DOHH2 (cell line): ENCODE measurements at regions not wholly inside any gene's neighbourhood (a gene's known extent, or its start where the extent isn't known, plus 50 kb on each side); places are given as distances from the start of the nearest gene placed in this dataset.

ENCODE experiments used
- H3F3A ChIP-seq: fragments of 200-600 bp; sonication (generic), shearing (Covaris generic); 2 replicates; pipeline ENCODE4 v1.6.0; 2016; ENCODE audit warnings: antibody characterized with exemption, mild to moderate bottlenecking; ENCODE audit not compliant: control insufficient read depth, insufficient read depth
- H3K27ac ChIP-seq: fragments of 200-600 bp; sonication (generic); 2 replicates; pipeline ENCODE4 v1.5.1; 2014; ENCODE audit warnings: low read depth, mild to moderate bottlenecking, low read length, moderate library complexity
- H3K27me3 ChIP-seq: fragments of 200-600 bp; sonication (generic); 2 replicates; pipeline ENCODE4 v1.6.1; 2014; ENCODE audit warnings: mild to moderate bottlenecking, low read length, mixed read lengths; ENCODE audit not compliant: control insufficient read depth
- H3K36me3 ChIP-seq: fragments of 200-600 bp; sonication (generic); 2 replicates; pipeline ENCODE4 v1.6.1; 2014; ENCODE audit warnings: mild to moderate bottlenecking, low read length, moderate library complexity, mixed read lengths; ENCODE audit not compliant: control insufficient read depth
- H3K4me1 ChIP-seq: fragments of 200-600 bp; sonication (generic); 2 replicates; pipeline ENCODE4 v1.6.1; 2014; ENCODE audit warnings: mild to moderate bottlenecking, low read length, mixed read lengths; ENCODE audit not compliant: control insufficient read depth
- H3K4me2 ChIP-seq: fragments of 200-600 bp; sonication (generic); 2 replicates; pipeline ENCODE4 v1.6.0; 2014; ENCODE audit warnings: mild to moderate bottlenecking, low read length, moderate library complexity
- H3K4me3 ChIP-seq: fragments of 200-600 bp; sonication (generic); 2 replicates; pipeline ENCODE4 v1.5.1; 2014; ENCODE audit warnings: mild to moderate bottlenecking, low read length, mixed read lengths
- H3K79me2 ChIP-seq: fragments of 200-600 bp; sonication (generic); 2 replicates; pipeline ENCODE4 v1.6.1; 2014; ENCODE audit warnings: mild to moderate bottlenecking, low read length, mixed read lengths; ENCODE audit not compliant: control insufficient read depth
- H3K9me2 ChIP-seq: fragments of 200-600 bp; sonication (generic); replicated peaks from 2 replicates; pipeline ENCODE4 v1.6.1; 2014; ENCODE audit warnings: mild to moderate bottlenecking, low read length, mixed read lengths; ENCODE audit not compliant: control insufficient read depth
- H3K9me3 ChIP-seq: fragments of 200-600 bp; sonication (generic); 2 replicates; pipeline ENCODE4 v1.6.1; 2014; ENCODE audit warnings: antibody characterized with exemption, low read length, mixed read lengths; ENCODE audit not compliant: control insufficient read depth, insufficient read depth
- H4K20me1 ChIP-seq: fragments of 200-600 bp; sonication (generic); 2 replicates; pipeline ENCODE4 v1.6.0; 2014; ENCODE audit warnings: low read depth, mild to moderate bottlenecking, antibody characterized with exemption, low read length, moderate library complexity; ENCODE audit not compliant: control insufficient read depth, insufficient read depth
- EZH2phosphoT487 ChIP-seq: fragments of 200-600 bp; sonication (generic); IDR thresholded peaks from 2 replicates; pipeline ENCODE4 v1.6.1; 2017; ENCODE audit warnings: borderline replicate concordance, mild to moderate bottlenecking, antibody characterized with exemption, low read length, moderate library complexity, mixed read lengths
- TF ChIP-seq, protein P1 (sequence below): fragments of 200-600 bp; sonication (generic); IDR thresholded peaks from one replicate; pipeline ENCODE4 v1.5.1; 2014; ENCODE audit warnings: antibody characterized with exemption, mild to moderate bottlenecking, low read depth, low read length; ENCODE audit not compliant: poor library complexity, severe bottlenecking

DNA sequence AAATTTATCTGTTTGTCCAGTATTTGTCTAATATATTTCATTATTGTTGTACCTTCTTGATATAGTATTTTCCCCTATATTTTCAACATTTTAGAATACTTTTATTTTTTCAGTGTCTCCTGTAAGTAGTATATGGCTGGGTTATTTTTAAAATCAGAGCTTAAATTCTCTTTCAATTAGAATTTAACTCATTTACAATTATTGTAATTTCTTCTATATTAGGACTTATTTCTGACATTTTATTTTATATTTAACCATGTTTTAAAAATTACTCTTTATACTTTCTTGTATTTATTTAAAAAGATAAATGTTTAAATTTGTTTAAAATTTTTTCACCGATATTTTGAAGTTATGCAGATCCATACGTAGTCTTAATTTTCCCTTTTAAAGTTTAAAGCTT lies 220.0 kb upstream of the NPVF start:
- no peak overlapping the region for H3K27ac ChIP-seq
- H3K9me2 ChIP-seq = no peaks in the 10 kb centered on the region
- no peaks in the 10 kb centered on the region for H3K4me1 ChIP-seq
- no peak overlapping the region for H3K4me3 ChIP-seq
- H3K9me3 ChIP-seq = peaks cover 5% of the 10 kb centered on the region; the same call in 1 of the 2 replicates
- no peaks in the 10 kb centered on the region for H3K27me3 ChIP-seq
- no peak overlapping the region for H3K4me2 ChIP-seq
- H3K79me2 ChIP-seq = no peaks in the 10 kb centered on the region
- no peaks in the 10 kb centered on the region for H4K20me1 ChIP-seq
- H3F3A ChIP-seq = no peaks in the 10 kb centered on the region
- no peaks in the 10 kb centered on the region for H3K36me3 ChIP-seq
- TF ChIP-seq EZH2phosphoT487 = no peak
- TF ChIP-seq, protein P1, sequence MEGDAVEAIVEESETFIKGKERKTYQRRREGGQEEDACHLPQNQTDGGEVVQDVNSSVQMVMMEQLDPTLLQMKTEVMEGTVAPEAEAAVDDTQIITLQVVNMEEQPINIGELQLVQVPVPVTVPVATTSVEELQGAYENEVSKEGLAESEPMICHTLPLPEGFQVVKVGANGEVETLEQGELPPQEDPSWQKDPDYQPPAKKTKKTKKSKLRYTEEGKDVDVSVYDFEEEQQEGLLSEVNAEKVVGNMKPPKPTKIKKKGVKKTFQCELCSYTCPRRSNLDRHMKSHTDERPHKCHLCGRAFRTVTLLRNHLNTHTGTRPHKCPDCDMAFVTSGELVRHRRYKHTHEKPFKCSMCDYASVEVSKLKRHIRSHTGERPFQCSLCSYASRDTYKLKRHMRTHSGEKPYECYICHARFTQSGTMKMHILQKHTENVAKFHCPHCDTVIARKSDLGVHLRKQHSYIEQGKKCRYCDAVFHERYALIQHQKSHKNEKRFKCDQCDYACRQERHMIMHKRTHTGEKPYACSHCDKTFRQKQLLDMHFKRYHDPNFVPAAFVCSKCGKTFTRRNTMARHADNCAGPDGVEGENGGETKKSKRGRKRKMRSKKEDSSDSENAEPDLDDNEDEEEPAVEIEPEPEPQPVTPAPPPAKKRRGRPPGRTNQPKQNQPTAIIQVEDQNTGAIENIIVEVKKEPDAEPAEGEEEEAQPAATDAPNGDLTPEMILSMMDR = no peak

DNA sequence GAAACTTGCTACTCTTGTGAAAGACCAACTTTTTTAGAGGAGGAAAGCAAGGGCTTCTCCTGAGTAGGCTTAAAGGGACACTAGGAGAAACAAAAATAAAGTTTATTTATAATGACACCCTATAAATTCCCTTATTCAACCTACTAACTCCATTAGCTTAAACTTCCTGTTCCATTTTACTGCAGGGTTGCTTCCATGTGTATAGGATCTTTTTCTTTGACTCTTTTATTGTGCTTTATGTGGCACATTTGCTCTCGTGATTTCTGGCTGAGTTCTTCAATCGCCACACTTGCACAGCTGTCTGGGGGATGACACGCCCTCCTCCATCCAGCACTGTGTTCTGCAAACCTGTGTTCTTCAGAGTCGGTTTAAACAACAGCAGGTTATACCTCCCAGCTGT lies 225.7 kb upstream of the NPVF start:
- no peaks in the 10 kb centered on the region for H4K20me1 ChIP-seq
- no peaks in the 10 kb centered on the region for H3K4me1 ChIP-seq
- H3K27me3 ChIP-seq = peaks cover 7% of the 10 kb centered on the region; the same call in 1 of the 2 replicates
- no peak overlapping the region for H3K4me2 ChIP-seq
- H3K9me2 ChIP-seq = no peaks in the 10 kb centered on the region
- no peaks in the 10 kb centered on the region for H3K36me3 ChIP-seq
- H3K79me2 ChIP-seq = no peaks in the 10 kb centered on the region
- TF ChIP-seq, protein P1 = no peak
- no peak for TF ChIP-seq EZH2phosphoT487
- H3K4me3 ChIP-seq = no peak overlapping the region
- no peaks in the 10 kb centered on the region for H3F3A ChIP-seq
- no peaks in the 10 kb centered on the region for H3K9me3 ChIP-seq
- no peak overlapping the region for H3K27ac ChIP-seq

DNA sequence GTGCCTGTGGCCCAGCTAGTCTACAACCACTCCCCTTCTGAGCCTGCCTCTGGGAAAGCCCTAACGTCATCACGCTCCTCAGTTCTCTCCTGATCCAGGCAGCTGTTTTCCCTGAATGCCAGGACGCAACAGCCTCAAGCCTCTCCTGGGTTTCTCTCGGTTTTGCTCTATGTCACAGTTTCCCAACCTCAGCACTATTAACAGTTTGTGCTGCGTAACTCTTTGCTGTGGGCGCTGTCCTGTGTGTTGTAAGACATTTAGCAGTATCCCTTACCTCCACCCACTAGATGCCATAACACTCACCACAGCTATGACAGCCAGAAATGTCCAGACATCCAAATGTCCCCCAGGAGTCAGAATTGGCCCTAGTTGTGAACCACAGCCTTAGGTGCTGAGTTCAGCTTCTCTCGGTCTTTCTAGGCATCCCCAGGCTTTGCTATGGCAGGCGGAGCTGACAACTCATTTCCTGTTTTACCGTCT lies 226.3 kb upstream of the NPVF start:
- no peaks in the 10 kb centered on the region for H3K4me1 ChIP-seq
- H3F3A ChIP-seq = no peaks in the 10 kb centered on the region
- no peaks in the 10 kb centered on the region for H3K79me2 ChIP-seq
- no peak overlapping the region for H3K4me2 ChIP-seq
- H3K9me3 ChIP-seq = no peaks in the 10 kb centered on the region
- no peaks in the 10 kb centered on the region for H4K20me1 ChIP-seq
- H3K27me3 ChIP-seq = peaks cover 7% of the 10 kb centered on the region; the same call in 1 of the 2 replicates
- no peak overlapping the region for H3K4me3 ChIP-seq
- no peaks in the 10 kb centered on the region for H3K36me3 ChIP-seq
- no peak overlapping the region for H3K27ac ChIP-seq
- H3K9me2 ChIP-seq = no peaks in the 10 kb centered on the region
- no peak for TF ChIP-seq EZH2phosphoT487
- TF ChIP-seq, protein P1 = no peak
